Endodermal cell (in vitro differentiated cells): ENCODE measurements at regions not wholly inside any gene's neighbourhood (a gene's known extent, or its start where the extent isn't known, plus 50 kb on each side); places are given as distances from the start of the nearest gene placed in this dataset.
"Not testable (repeated sequence)": the region's sequence is repeated elsewhere in the genome, so short reads cannot be mapped to it uniquely, and the experiment has no call there.

ENCODE experiments used
- DNase-seq: peaks from one replicate; pipeline ENCODE4 v3.0.0-alpha.2; 2017
- H3K27ac ChIP-seq: 2 replicates; pipeline ENCODE4 v1.5.1; 2013; ENCODE audit warnings: mild to moderate bottlenecking, low read depth, low read length, moderate library complexity
- H3K27me3 ChIP-seq: 2 replicates; pipeline ENCODE4 v1.6.1; 2013; ENCODE audit warnings: mild to moderate bottlenecking, low read length, moderate library complexity; ENCODE audit not compliant: insufficient read depth, control insufficient read depth, poor library complexity, severe bottlenecking
- H3K36me3 ChIP-seq: 2 replicates; pipeline ENCODE4 v1.7.0; 2013; ENCODE audit warnings: mild to moderate bottlenecking, low read length, moderate library complexity; ENCODE audit not compliant: control insufficient read depth, insufficient read depth
- H3K4me1 ChIP-seq: one replicate; pipeline ENCODE4 v1.7.0; 2013; ENCODE audit warnings: low read length; ENCODE audit not compliant: control insufficient read depth, insufficient read depth
- H3K4me3 ChIP-seq: 2 replicates; pipeline ENCODE4 v1.5.1; 2013; ENCODE audit warnings: mild to moderate bottlenecking, low read length, moderate library complexity
- H3K9ac ChIP-seq: 2 replicates; pipeline ENCODE4 v1.6.1; 2013; ENCODE audit warnings: mild to moderate bottlenecking, low read length, moderate library complexity; ENCODE audit not compliant: poor library complexity, severe bottlenecking; ENCODE audit errors: extremely low read depth
- H3K9me3 ChIP-seq: 2 replicates; pipeline ENCODE4 v1.6.1; 2013; ENCODE audit warnings: mild to moderate bottlenecking, low read length, moderate library complexity; ENCODE audit not compliant: control insufficient read depth
- H3K27ac Mint-ChIP-seq: 2 replicates; pipeline ENCODE4 v1.8.0; 2020; ENCODE audit warnings: mixed read lengths
- H3K27me3 Mint-ChIP-seq: 2 replicates; pipeline ENCODE4 v1.8.0; 2021; ENCODE audit warnings: mild to moderate bottlenecking, mixed read lengths; ENCODE audit not compliant: insufficient read depth
- H3K36me3 Mint-ChIP-seq: 2 replicates; pipeline ENCODE4 v1.8.0; 2020; ENCODE audit warnings: low read depth, mixed read lengths
- H3K4me1 Mint-ChIP-seq: 2 replicates; pipeline ENCODE4 v1.8.0; 2020; ENCODE audit warnings: mixed read lengths
- H3K4me3 Mint-ChIP-seq: 2 replicates; pipeline ENCODE4 v1.8.0; 2020; ENCODE audit warnings: mild to moderate bottlenecking, moderate library complexity, mixed read lengths
- H3K9me3 Mint-ChIP-seq: 2 replicates; pipeline ENCODE4 v1.8.0; 2020; ENCODE audit warnings: mild to moderate bottlenecking, mixed read lengths
- CTCF ChIP-seq: fragments of 200-600 bp; sonication (generic); conservative IDR thresholded peaks from 2 replicates; pipeline ENCODE4 v1.5.0; 2021; ENCODE audit warnings: antibody characterized with exemption, mild to moderate bottlenecking
- WGBS, 2 experiments: methylation state at CpG; one replicate each; pipeline versions ENCODE4 v1.1.5 to v1.1.7; 2013; ENCODE audit warnings: missing lambda C conversion rate in 2 of 2, mixed read lengths in 1 of 2; ENCODE audit not compliant: insufficient coverage in 1 of 2, insufficient read length in 1 of 2; 5-methylcytosine and 5-hydroxymethylcytosine counted together

- Histone ChIP-seq H3K4me3 (no peak overlapping the region), H3K9ac (no peak overlapping the region), H3K27ac (no peak overlapping the region), H3K27me3 (peaks cover 36% of the 10 kb centered on the region), H3K36me3 (no peaks in the 10 kb centered on the region), H3K9me3 (peaks cover 3% of the 10 kb centered on the region), H3K4me1 (peaks cover 3% of the 10 kb centered on the region)
- DNase-seq, result no peak
- H3K4me3 Mint-ChIP-seq, result no peak overlapping the region
- H3K4me1 Mint-ChIP-seq, result peaks cover 44% of the 10 kb centered on the region
- peaks cover 2% of the 10 kb centered on the region for H3K36me3 Mint-ChIP-seq
- TF ChIP-seq CTCF, result no peak
- 97% methylated on average over 18 to 26 of the region's 26 CpGs for WGBS, 2 experiments
- no peak overlapping the region for H3K27ac Mint-ChIP-seq
- peaks cover 9% of the 10 kb centered on the region for H3K9me3 Mint-ChIP-seq
- H3K27me3 Mint-ChIP-seq, result peaks cover 84% of the 10 kb centered on the region
Observed at GRCh38 chr15:98549741-98550140, 98.6 kb upstream of the IGF1R start.

- H3K27ac Mint-ChIP-seq, DNase-seq, H3K9me3 Mint-ChIP-seq, H3K4me1 ChIP-seq, H3K36me3 Mint-ChIP-seq, H3K27ac ChIP-seq, H3K9me3 ChIP-seq, H3K36me3 ChIP-seq, H3K9ac ChIP-seq, H3K4me3 Mint-ChIP-seq, H3K4me3 ChIP-seq: not testable (repeated sequence)
- H3K4me1 Mint-ChIP-seq, result peaks cover 50% of the 10 kb centered on the region
- 97 to 100% methylated on average over 4 to 7 of the region's 7 CpGs for WGBS, 2 experiments
- H3K27me3 ChIP-seq, result peaks cover 36% of the 10 kb centered on the region
- H3K27me3 Mint-ChIP-seq, result peaks cover 78% of the 10 kb centered on the region
Observed at GRCh38 chr15:98550363-98550762, 98.0 kb upstream of the IGF1R start.

GRCh38 chr15:98551936-98552562, 96.3 kb upstream of the IGF1R start:
- Mint-ChIP-seq H3K4me3 (no peak overlapping the region), H3K36me3 (peaks cover 2% of the 10 kb centered on the region), H3K27me3 (peaks cover 71% of the 10 kb centered on the region), H3K27ac (no peak overlapping the region), H3K9me3 (peaks cover 9% of the 10 kb centered on the region), H3K4me1 (peaks cover 57% of the 10 kb centered on the region)
- DNase-seq, result no peak
- no peak overlapping the region for H3K27ac ChIP-seq
- 65 to 72% methylated on average over 11 of the region's 11 CpGs for WGBS, 2 experiments
- peaks cover 3% of the 10 kb centered on the region for H3K4me1 ChIP-seq
- no peaks in the 10 kb centered on the region for H3K9me3 ChIP-seq
- H3K4me3 ChIP-seq, result no peak overlapping the region
- no peaks in the 10 kb centered on the region for H3K36me3 ChIP-seq
- TF ChIP-seq CTCF, result no peak
- peaks cover 28% of the 10 kb centered on the region for H3K27me3 ChIP-seq
- H3K9ac ChIP-seq, result no peak overlapping the region
